MCF 10A (cell line): ENCODE measurements at regions not wholly inside any gene's neighbourhood (a gene's known extent, or its start where the extent isn't known, plus 50 kb on each side); places are given as distances from the start of the nearest gene placed in this dataset.

Experiments used
- BruUV-seq: library from RNA; stranded (reverse); fragments of 400-500 nt; replicated peaks from 2 replicates; lab custom pipeline; 2021; lab: Mats Ljungman, UMichigan
- CTCF ChIA-PET: fragments of 300-600 bp; sonication (Branson Sonifier 250); formaldehyde crosslinking; extraction: SDS; loops from one replicate; lab custom pipeline; 2021; ENCODE audit warnings: antibody characterized with exemption, inconsistent platforms; lab: Yijun Ruan, JAX
- POLR2A ChIA-PET: fragments of 300-600, 350-650 bp; sonication (Branson Sonifier 250); formaldehyde crosslinking; extraction: SDS; loops from one replicate; lab custom pipeline; 2020; ENCODE audit warnings: antibody characterized with exemption, inconsistent platforms; lab: Yijun Ruan, JAX
- DNase-seq: peaks from one replicate; pipeline ENCODE4 v3.0.0-alpha.2; 2018; ENCODE audit not compliant: unreplicated experiment
- H3K27ac Mint-ChIP-seq: one replicate; pipeline ENCODE4 v1.8.0; 2022; ENCODE audit warnings: mild to moderate bottlenecking, low read depth, mixed read lengths; ENCODE audit not compliant: unreplicated experiment
- H3K27me3 Mint-ChIP-seq: one replicate; pipeline ENCODE4 v1.8.0; 2022; ENCODE audit warnings: mixed read lengths; ENCODE audit not compliant: insufficient read depth, unreplicated experiment
- H3K36me3 Mint-ChIP-seq: one replicate; pipeline ENCODE4 v1.8.0; 2022; ENCODE audit warnings: mild to moderate bottlenecking, moderate library complexity, mixed read lengths; ENCODE audit not compliant: insufficient read depth, unreplicated experiment
- H3K4me1 Mint-ChIP-seq: one replicate; pipeline ENCODE4 v1.8.0; 2022; ENCODE audit warnings: mixed read lengths; ENCODE audit not compliant: insufficient read depth, unreplicated experiment
- H3K4me3 Mint-ChIP-seq: one replicate; pipeline ENCODE4 v1.8.0; 2022; ENCODE audit warnings: mild to moderate bottlenecking, moderate library complexity, mixed read lengths; ENCODE audit not compliant: unreplicated experiment
- H3K9me3 Mint-ChIP-seq: one replicate; pipeline ENCODE4 v1.8.0; 2022; ENCODE audit warnings: mixed read lengths; ENCODE audit not compliant: unreplicated experiment
- intact Hi-C: fragments of 100-400 bp; cut with micrococcal nuclease; formaldehyde crosslinking; loops from 2 replicates; pipeline ENCODE4 v1.14.1; 2022
- TF ChIP-seq, protein P1 (sequence below): fragments of 200-600 bp; IDR thresholded peaks from one replicate; pipeline ENCODE4 v1.8.0; 2022; ENCODE audit warnings: antibody characterized with exemption, mild to moderate bottlenecking; ENCODE audit not compliant: unreplicated experiment

DNA sequence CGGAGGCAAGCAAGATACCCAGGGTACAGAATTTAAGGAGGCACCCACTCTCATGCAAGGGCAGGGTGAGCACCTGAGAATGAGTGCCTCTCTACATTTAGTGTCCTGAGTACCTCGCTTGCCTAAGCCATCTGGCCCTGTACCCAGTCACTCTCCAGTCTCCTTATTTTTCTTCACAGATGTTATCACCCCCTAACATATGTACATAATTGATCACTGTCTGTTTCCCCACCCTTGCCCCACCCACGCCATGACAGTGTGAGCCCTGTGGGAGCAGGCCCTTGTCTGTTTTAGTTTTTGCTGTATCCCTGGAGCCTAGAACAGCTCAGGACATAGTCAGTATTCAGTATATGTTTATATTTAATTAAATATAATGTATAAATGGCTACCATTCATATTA, 113.6 kb downstream of the SPRY1 start:
- ChIA-PET POLR2A (interaction anchor here (0.6 kb wide), 1 partner anchor 19 kb away, joined by 3 read pairs; no protein-coding TSS in a partner anchor), CTCF (interaction anchor here (0.5 to 1.0 kb wide), 2 partner anchors 27 to 33 kb away, joined by 3 read pairs; no protein-coding TSS in a partner anchor)
- H3K4me1 Mint-ChIP-seq: no peaks in the 10 kb centered on the region
- DNase-seq: no peak
- no peak overlapping the region for H3K4me3 Mint-ChIP-seq
- H3K9me3 Mint-ChIP-seq: no peaks in the 10 kb centered on the region
- no peaks in the 10 kb centered on the region for H3K27me3 Mint-ChIP-seq
- no TSS peak for BruUV-seq
- intact Hi-C loops: no loop called here
- H3K27ac Mint-ChIP-seq: no peak overlapping the region
- no peaks in the 10 kb centered on the region for H3K36me3 Mint-ChIP-seq
- TF ChIP-seq, protein P1, sequence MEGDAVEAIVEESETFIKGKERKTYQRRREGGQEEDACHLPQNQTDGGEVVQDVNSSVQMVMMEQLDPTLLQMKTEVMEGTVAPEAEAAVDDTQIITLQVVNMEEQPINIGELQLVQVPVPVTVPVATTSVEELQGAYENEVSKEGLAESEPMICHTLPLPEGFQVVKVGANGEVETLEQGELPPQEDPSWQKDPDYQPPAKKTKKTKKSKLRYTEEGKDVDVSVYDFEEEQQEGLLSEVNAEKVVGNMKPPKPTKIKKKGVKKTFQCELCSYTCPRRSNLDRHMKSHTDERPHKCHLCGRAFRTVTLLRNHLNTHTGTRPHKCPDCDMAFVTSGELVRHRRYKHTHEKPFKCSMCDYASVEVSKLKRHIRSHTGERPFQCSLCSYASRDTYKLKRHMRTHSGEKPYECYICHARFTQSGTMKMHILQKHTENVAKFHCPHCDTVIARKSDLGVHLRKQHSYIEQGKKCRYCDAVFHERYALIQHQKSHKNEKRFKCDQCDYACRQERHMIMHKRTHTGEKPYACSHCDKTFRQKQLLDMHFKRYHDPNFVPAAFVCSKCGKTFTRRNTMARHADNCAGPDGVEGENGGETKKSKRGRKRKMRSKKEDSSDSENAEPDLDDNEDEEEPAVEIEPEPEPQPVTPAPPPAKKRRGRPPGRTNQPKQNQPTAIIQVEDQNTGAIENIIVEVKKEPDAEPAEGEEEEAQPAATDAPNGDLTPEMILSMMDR: no peak

DNA sequence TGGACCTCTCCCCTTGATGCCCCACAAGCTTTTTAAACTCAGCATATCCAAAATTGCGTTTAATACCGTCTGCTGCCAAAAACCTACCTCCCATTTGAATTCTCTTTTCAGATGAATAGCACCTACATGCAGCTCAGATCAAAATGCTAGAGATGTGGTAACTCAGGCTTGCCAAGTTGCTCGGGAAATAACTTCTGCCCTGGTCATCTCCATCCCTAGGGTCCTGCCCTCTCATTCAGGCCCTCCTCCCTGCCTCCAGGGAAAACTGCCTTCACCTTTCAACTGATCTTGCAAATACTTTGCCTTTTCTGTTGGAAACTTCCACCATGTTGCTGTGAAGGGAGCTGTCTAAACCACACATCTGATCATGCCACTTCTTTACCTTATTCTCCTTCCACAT, 114.1 kb downstream of the SPRY1 start:
- no peaks in the 10 kb centered on the region for H3K27me3 Mint-ChIP-seq
- TF ChIP-seq, protein P1: no peak
- no TSS peak for BruUV-seq
- ChIA-PET POLR2A (no interaction called here), CTCF (interaction anchor here (1.0 kb wide), 1 partner anchor 27 kb away, joined by 3 read pairs; no protein-coding TSS in a partner anchor)
- no peaks in the 10 kb centered on the region for H3K9me3 Mint-ChIP-seq
- DNase-seq: no peak
- intact Hi-C loops: no loop called here
- no peaks in the 10 kb centered on the region for H3K36me3 Mint-ChIP-seq
- H3K27ac Mint-ChIP-seq: no peak overlapping the region
- no peaks in the 10 kb centered on the region for H3K4me1 Mint-ChIP-seq
- H3K4me3 Mint-ChIP-seq: no peak overlapping the region

DNA sequence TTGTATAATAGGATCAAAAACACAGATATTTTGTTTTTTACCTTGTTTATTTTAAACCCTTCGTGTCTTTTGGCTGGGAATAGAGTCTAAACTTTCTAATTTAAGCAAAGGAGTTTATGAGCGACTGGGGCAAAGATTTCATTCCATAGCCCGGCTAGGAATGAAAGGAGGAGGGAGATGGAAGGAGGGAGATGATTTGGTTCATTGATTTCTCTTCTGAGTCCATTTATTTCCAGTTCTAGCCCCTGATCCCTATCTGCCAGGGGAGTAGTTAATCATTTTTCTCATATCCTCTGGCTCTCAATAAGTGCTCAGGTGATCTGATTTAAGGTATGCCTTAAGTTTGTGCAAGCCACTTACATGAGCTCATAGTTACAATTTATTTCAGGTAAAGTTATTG, 120.0 kb downstream of the SPRY1 start:
- no peaks in the 10 kb centered on the region for H3K36me3 Mint-ChIP-seq
- H3K27me3 Mint-ChIP-seq: no peaks in the 10 kb centered on the region
- intact Hi-C loops: no loop called here
- CTCF ChIA-PET: interaction anchor here (0.8 to 1.5 kb wide), 2 partner anchors 11 to 48 kb away, joined by 3 to 4 read pairs; no protein-coding TSS in a partner anchor
- H3K9me3 Mint-ChIP-seq: no peaks in the 10 kb centered on the region
- no TSS peak for BruUV-seq
- no peaks in the 10 kb centered on the region for H3K4me1 Mint-ChIP-seq
- H3K4me3 Mint-ChIP-seq: no peak overlapping the region
- no peak overlapping the region for H3K27ac Mint-ChIP-seq
- TF ChIP-seq, protein P1: no peak
- POLR2A ChIA-PET: no interaction called here
- no peak for DNase-seq

DNA sequence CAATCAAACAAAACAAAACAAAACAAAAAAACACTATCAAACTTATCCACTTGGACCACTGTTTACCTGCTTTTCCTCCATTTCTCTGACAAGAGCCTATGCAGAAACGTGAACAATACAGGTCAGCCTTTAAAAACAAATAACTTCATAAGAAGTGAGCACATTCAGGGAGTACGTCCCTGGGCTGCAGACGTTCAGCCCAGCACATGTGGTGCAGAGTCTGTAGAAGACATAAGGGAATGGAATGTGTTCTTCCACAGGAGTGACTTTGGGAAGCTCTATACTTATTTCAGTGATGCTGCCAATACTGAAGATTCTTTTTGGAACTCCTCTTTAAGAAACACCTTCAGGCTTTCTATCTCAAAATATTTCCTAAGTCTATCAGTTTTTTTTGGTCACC, 120.6 kb downstream of the SPRY1 start:
- no peak for DNase-seq
- TF ChIP-seq, protein P1: no peak
- Mint-ChIP-seq H3K9me3 (no peaks in the 10 kb centered on the region), H3K36me3 (no peaks in the 10 kb centered on the region), H3K4me1 (no peaks in the 10 kb centered on the region), H3K27ac (no peak overlapping the region), H3K4me3 (no peak overlapping the region), H3K27me3 (no peaks in the 10 kb centered on the region)
- BruUV-seq: no TSS peak
- CTCF ChIA-PET: no interaction called here
- intact Hi-C loops: no loop called here
- POLR2A ChIA-PET: no interaction called here
